Mesendoderm (in vitro differentiated cells): ENCODE measurements at regions not wholly inside any gene's neighbourhood (a gene's known extent, or its start where the extent isn't known, plus 50 kb on each side); places are given as distances from the start of the nearest gene placed in this dataset.
"Not testable (repeated sequence)": the region's sequence is repeated elsewhere in the genome, so short reads cannot be mapped to it uniquely, and the experiment has no call there.

Source experiments
- DNase-seq: peaks from one replicate; pipeline ENCODE4 v3.0.0; 2013
- H2AK5ac ChIP-seq: 2 replicates; pipeline ENCODE4 v1.6.1; 2013; ENCODE audit warnings: low read length, inconsistent platforms
- H2BK120ac ChIP-seq: 2 replicates; pipeline ENCODE4 v1.6.1; 2013; ENCODE audit warnings: low read depth, mild to moderate bottlenecking, low read length, moderate library complexity, mixed read lengths
- H2BK15ac ChIP-seq: replicated peaks from 2 replicates; pipeline ENCODE4 v1.6.1; 2013; ENCODE audit warnings: low read depth, mild to moderate bottlenecking, moderate library complexity
- H2BK5ac ChIP-seq: 2 replicates; pipeline ENCODE4 v1.6.1; 2013; ENCODE audit warnings: low read length, inconsistent platforms
- H3K18ac ChIP-seq: 2 replicates; pipeline ENCODE4 v1.6.1; 2013; ENCODE audit warnings: mild to moderate bottlenecking, low read length, mixed read lengths
- H3K23ac ChIP-seq: one replicate; pipeline ENCODE4 v1.6.1; 2013; ENCODE audit warnings: low read length
- H3K27ac ChIP-seq: 2 replicates; pipeline ENCODE4 v1.5.1; 2013; ENCODE audit warnings: low read depth, mild to moderate bottlenecking, inconsistent platforms, low read length, moderate library complexity
- H3K27me3 ChIP-seq: 2 replicates; pipeline ENCODE4 v1.6.1; 2013; ENCODE audit warnings: low read length, control low read depth, mild to moderate bottlenecking, inconsistent platforms; ENCODE audit not compliant: insufficient read depth, poor library complexity
- H3K36me3 ChIP-seq: 2 replicates; pipeline ENCODE4 v1.6.1; 2013; ENCODE audit warnings: low read length, inconsistent platforms; ENCODE audit not compliant: control insufficient read depth, insufficient read depth
- H3K4ac ChIP-seq: one replicate; pipeline ENCODE4 v1.6.1; 2013; ENCODE audit warnings: low read depth, mild to moderate bottlenecking, low read length, moderate library complexity
- H3K4me1 ChIP-seq: 2 replicates; pipeline ENCODE4 v1.6.1; 2013; ENCODE audit warnings: low read depth, low read length, inconsistent platforms; ENCODE audit not compliant: control insufficient read depth
- H3K4me2 ChIP-seq: 2 replicates; pipeline ENCODE4 v1.6.1; 2013; ENCODE audit warnings: low read length
- H3K4me3 ChIP-seq: 2 replicates; pipeline ENCODE4 v1.5.1; 2013; ENCODE audit warnings: mild to moderate bottlenecking, low read length
- H3K56ac ChIP-seq: one replicate; pipeline ENCODE4 v1.6.1; 2013; ENCODE audit warnings: low read length
- H3K79me1 ChIP-seq: 2 replicates; pipeline ENCODE4 v1.6.1; 2013; ENCODE audit warnings: low read length, inconsistent platforms
- H3K79me2 ChIP-seq: 2 replicates; pipeline ENCODE4 v1.6.1; 2013; ENCODE audit warnings: mild to moderate bottlenecking, low read length; ENCODE audit not compliant: control insufficient read depth, insufficient read depth
- H3K9ac ChIP-seq: 2 replicates; pipeline ENCODE4 v1.6.1; 2013; ENCODE audit warnings: low read length, inconsistent platforms
- H4K5ac ChIP-seq: one replicate; pipeline ENCODE4 v1.6.1; 2013; ENCODE audit warnings: low read length
- H4K8ac ChIP-seq: one replicate; pipeline ENCODE4 v1.6.1; 2013; ENCODE audit warnings: low read depth, mild to moderate bottlenecking, control low read depth, low read length, moderate library complexity
- WGBS: extraction: QIAGEN DNeasy Blood & Tissue Kit; methylation state at CpG from one replicate; pipeline ENCODE4 v1.1.7; 2013; ENCODE audit warnings: low lambda C conversion rate, missing lambda C conversion rate; ENCODE audit not compliant: insufficient coverage; ENCODE audit errors: extremely low coverage; 5-methylcytosine and 5-hydroxymethylcytosine counted together

GRCh38 chr22:23446796-23447350 lies 133.2 kb downstream of the IGLL1 start:
- Histone ChIP-seq H3K27ac (no peak overlapping the region), H2BK5ac (no peak overlapping the region), H2AK5ac (no peak overlapping the region), H3K79me2 (no peaks in the 10 kb centered on the region), H3K56ac (no peak overlapping the region), H3K4ac (no peak overlapping the region), H4K5ac (no peak overlapping the region), H3K27me3 (no peaks in the 10 kb centered on the region), H3K4me3 (no peak overlapping the region), H2BK120ac (no peak overlapping the region), H3K18ac (no peak overlapping the region), H3K36me3 (no peaks in the 10 kb centered on the region), H3K9ac (no peak overlapping the region), H2BK15ac (no peak overlapping the region), H3K79me1 (no peaks in the 10 kb centered on the region), H4K8ac (no peak overlapping the region), H3K4me2 (no peak overlapping the region), H3K4me1 (no peaks in the 10 kb centered on the region), H3K23ac (no peak overlapping the region)
- no CpG with 5 or more reads among the region's 30 CpGs for WGBS
- no peak for DNase-seq

- not testable (repeated sequence) for H3K4ac ChIP-seq
Measured at GRCh38 chr22:23446194-23446593, 133.9 kb downstream of the IGLL1 start.

GRCh38 chr22:23443905-23444304 lies 136.2 kb downstream of the IGLL1 start:
- not testable (repeated sequence) for H3K4me1 ChIP-seq

More at GRCh38 chr22:23446194-23446593, 133.9 kb downstream of the IGLL1 start:
- H3K23ac ChIP-seq, H2AK5ac ChIP-seq, H3K18ac ChIP-seq, H3K4me3 ChIP-seq, H3K79me1 ChIP-seq, H3K4me2 ChIP-seq, H3K27me3 ChIP-seq, H3K27ac ChIP-seq, H3K4me1 ChIP-seq, DNase-seq, H3K56ac ChIP-seq, H4K8ac ChIP-seq, H3K9ac ChIP-seq, H2BK120ac ChIP-seq, H3K79me2 ChIP-seq, H4K5ac ChIP-seq, H2BK15ac ChIP-seq, H3K36me3 ChIP-seq, H2BK5ac ChIP-seq: not testable (repeated sequence)

GRCh38 chr22:23439581-23439980 lies 140.5 kb downstream of the IGLL1 start:
- WGBS = no CpG with 5 or more reads among the region's 3 CpGs
- H3K79me1 ChIP-seq, H3K27me3 ChIP-seq, DNase-seq, H2BK5ac ChIP-seq, H2AK5ac ChIP-seq, H3K9ac ChIP-seq, H2BK120ac ChIP-seq, H3K4me1 ChIP-seq, H3K4me2 ChIP-seq, H3K36me3 ChIP-seq, H3K4ac ChIP-seq, H3K56ac ChIP-seq, H4K5ac ChIP-seq, H2BK15ac ChIP-seq, H3K27ac ChIP-seq, H4K8ac ChIP-seq, H3K18ac ChIP-seq, H3K4me3 ChIP-seq, H3K79me2 ChIP-seq, H3K23ac ChIP-seq: not testable (repeated sequence)

More at GRCh38 chr22:23443905-23444304, 136.2 kb downstream of the IGLL1 start:
- DNase-seq, H3K4ac ChIP-seq, H3K27ac ChIP-seq, H3K79me1 ChIP-seq, H2BK15ac ChIP-seq, H3K36me3 ChIP-seq, H3K79me2 ChIP-seq, H4K8ac ChIP-seq, H3K23ac ChIP-seq, H3K27me3 ChIP-seq, H2BK5ac ChIP-seq, H3K4me2 ChIP-seq, H3K4me3 ChIP-seq, H3K18ac ChIP-seq, H3K9ac ChIP-seq, H4K5ac ChIP-seq, H2BK120ac ChIP-seq, H2AK5ac ChIP-seq, H3K56ac ChIP-seq: not testable (repeated sequence)
- no CpG with 5 or more reads among the region's 2 CpGs for WGBS

GRCh38 chr22:23438216-23438615 lies 141.9 kb downstream of the IGLL1 start:
- Histone ChIP-seq H3K79me1 (no peaks in the 10 kb centered on the region), H3K79me2 (no peaks in the 10 kb centered on the region), H4K8ac (no peak overlapping the region), H3K4me3 (no peak overlapping the region), H3K18ac (no peak overlapping the region), H3K56ac (no peak overlapping the region), H3K4me1 (no peaks in the 10 kb centered on the region), H2BK120ac (no peak overlapping the region), H3K4ac (no peak overlapping the region), H3K27me3 (no peaks in the 10 kb centered on the region), H2BK5ac (no peak overlapping the region), H3K36me3 (no peaks in the 10 kb centered on the region), H2AK5ac (no peak overlapping the region), H3K4me2 (no peak overlapping the region), H2BK15ac (no peak overlapping the region), H3K9ac (no peak overlapping the region), H3K27ac (no peak overlapping the region), H3K23ac (no peak overlapping the region), H4K5ac (no peak overlapping the region)
- WGBS = no CpG with 5 or more reads among the region's 13 CpGs
- DNase-seq = no peak

- no peak overlapping the region for H3K18ac ChIP-seq
- no peaks in the 10 kb centered on the region for H3K27me3 ChIP-seq
- no peaks in the 10 kb centered on the region for H3K79me2 ChIP-seq
- H3K79me1 ChIP-seq = no peaks in the 10 kb centered on the region
- H3K56ac ChIP-seq = peak overlapping the region; percentile 3
- no peaks in the 10 kb centered on the region for H3K4me1 ChIP-seq
- DNase-seq = no peak
- H2BK15ac ChIP-seq = no peak overlapping the region
- no peak overlapping the region for H3K4ac ChIP-seq
- no peak overlapping the region for H2BK5ac ChIP-seq
- no peak overlapping the region for H2BK120ac ChIP-seq
- WGBS = no CpG with 5 or more reads among the region's 16 CpGs
- H4K5ac ChIP-seq = no peak overlapping the region
- H3K36me3 ChIP-seq = no peaks in the 10 kb centered on the region
- H3K23ac ChIP-seq = no peak overlapping the region
- H3K4me2 ChIP-seq = no peak overlapping the region
- no peak overlapping the region for H3K27ac ChIP-seq
- no peak overlapping the region for H3K9ac ChIP-seq
- no peak overlapping the region for H4K8ac ChIP-seq
- no peak overlapping the region for H2AK5ac ChIP-seq
- H3K4me3 ChIP-seq = no peak overlapping the region
Measured at GRCh38 chr22:23437779-23438178, 142.3 kb downstream of the IGLL1 start.
